HG03460 (cell line): ENCODE measurements at regions not wholly inside any gene's neighbourhood (a gene's known extent, or its start where the extent isn't known, plus 50 kb on each side); places are given as distances from the start of the nearest gene placed in this dataset.

ENCODE experiments used
- ATAC-seq: cut with Tn5 transposase; IDR thresholded peaks from one replicate; pipeline ENCODE4 v1.9.1; 2021; ENCODE audit not compliant: unreplicated experiment

DNA sequence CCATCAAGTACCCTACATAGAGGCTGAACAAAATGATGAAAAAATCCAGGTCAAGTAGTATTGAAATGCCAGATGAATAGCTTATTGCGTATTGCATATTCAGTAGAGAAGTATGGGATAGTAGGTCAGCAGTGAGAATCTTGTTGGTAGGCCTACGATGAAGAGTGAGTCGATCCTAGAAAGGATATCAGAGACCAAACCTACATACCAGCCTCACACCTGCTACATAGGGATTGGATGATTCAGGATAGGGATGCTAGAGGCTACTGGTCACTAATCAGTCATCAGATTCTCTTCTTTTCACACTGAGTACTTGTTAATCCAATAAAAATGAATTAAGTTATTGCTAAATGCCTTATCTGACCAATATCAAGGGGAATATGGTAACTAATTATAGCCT, 274.5 kb downstream of the DSEL start:
- no peak for ATAC-seq

DNA sequence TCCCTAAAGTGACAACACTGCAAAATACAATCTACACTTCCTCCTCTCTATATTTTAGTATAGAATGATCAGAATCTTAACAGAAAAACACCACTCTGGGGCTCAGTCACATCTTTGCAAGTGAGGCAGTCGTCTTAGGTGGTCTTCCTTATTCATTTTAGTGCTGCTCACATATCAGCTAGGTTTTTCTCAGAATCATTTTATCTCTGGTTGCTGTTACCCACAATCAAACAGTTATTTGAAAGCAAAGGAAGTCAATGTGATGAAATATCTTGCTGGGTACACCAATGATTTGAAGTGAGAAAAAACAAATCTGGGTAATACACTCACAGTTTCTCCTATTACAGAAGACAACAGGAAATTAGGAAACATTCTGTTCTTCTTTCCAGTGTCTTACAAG, 275.2 kb downstream of the DSEL start:
- ATAC-seq, result no peak

DNA sequence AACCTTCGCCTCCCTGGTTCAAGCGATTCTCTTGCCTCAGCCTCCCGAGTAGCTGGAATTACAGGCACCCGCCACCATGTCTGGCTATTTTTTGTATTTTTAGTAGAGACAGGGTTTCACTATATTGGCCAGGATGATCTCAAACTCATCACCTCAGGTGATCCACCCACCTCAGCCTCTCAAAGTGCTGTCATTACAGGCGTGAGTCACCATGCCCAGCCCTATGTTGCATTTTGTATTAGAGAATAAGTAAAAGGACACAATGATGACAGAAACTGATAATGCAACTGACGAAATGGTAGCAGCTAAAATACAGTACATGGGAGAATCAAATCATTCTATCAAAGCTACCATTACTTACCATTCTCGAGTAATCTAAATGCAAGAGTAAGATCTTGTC, 276.7 kb downstream of the DSEL start:
- ATAC-seq, result no peak

DNA sequence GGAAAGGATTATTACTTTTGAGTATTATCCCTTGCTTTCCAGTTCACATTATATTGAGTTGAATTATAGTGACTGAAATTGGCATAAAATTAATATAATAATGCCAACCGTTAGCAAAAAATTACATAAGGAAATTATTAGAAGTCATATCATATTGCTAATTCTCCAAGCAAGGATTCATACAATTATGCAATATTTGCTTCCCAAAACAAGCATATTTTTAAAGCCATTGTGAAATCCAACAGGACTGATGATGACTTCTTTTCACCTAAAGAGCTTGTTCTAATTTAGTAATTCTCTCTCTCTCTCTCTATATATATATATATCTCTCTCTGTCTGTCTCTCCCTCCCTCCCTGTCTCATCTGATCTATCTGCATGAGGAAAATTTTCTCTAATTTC, 283.5 kb downstream of the DSEL start:
- no peak for ATAC-seq

DNA sequence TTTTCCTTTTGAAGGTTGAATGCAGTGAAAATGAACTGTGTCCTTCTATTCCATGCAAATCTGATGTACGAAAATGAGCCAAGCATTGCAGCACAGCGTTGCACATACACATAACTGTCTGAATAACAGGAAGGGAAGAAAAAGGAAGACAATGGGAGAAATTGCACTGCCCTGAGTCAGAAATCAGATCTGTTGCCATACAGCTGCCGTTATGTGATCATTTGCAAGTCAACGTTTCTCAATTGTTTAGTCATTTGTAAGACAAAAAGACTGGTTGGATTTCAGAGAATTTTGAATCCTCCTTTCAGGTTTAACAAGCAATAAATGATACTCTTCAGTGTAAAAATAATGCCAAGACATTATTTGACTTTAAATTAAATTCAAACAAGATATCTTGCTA, 284.1 kb downstream of the DSEL start:
- ATAC-seq, result no peak

DNA sequence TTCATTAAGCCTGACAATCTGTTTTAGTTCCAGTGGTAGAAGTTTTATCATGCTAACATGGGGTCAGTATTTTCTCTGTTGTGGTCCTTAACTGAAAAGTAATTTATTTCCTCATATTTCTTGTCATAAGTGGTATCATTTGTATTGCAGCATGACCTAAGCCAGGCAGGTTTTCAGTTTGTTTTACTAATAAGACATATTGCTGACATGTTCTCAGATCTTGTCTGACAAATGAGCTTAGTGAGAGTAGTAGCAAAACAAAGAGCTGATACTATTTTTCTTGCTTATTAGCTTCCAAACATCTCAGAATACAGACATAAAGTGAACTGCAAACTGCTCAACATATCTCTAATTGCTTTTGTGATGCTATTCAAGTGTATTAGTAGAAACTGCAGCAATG, 293.6 kb downstream of the DSEL start:
- no peak for ATAC-seq

DNA sequence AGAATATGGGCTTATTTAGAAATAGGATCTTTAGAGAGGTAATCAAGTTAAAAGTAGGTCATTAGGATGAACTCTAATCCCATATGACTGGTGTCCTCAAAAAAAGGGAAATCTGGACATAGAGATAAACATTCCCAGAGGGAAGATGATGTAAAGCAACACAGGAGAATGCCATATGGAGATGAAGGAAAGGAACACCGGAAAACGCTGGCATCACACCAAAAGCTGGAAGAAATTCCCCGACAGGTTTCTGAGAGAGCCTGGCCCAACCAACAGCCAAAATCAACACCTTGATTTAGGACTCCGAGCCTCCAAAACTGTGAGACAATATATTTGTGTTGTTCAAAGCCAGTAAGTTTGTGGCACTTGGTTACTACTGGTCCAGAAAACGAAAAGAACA, 296.7 kb downstream of the DSEL start:
- no peak for ATAC-seq

DNA sequence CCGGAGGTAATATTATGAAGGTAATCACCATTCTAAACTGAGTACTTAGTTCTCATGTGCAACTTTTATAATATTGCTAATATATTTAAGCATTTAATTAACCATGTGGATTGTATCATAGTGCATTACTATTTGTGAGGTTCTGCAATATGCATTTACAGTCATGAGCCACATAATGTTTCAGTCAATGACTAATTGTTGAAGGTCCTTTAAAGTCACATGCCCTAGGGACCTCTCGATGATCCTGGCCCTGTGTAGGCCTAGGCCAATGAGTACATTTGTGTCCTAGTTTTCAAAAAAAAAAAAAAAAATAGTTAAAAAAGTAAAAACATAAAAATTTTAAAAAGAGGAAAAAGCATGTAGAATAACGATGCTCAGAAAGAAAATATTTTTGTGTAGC, 298.0 kb downstream of the DSEL start:
- ATAC-seq, result no peak

DNA sequence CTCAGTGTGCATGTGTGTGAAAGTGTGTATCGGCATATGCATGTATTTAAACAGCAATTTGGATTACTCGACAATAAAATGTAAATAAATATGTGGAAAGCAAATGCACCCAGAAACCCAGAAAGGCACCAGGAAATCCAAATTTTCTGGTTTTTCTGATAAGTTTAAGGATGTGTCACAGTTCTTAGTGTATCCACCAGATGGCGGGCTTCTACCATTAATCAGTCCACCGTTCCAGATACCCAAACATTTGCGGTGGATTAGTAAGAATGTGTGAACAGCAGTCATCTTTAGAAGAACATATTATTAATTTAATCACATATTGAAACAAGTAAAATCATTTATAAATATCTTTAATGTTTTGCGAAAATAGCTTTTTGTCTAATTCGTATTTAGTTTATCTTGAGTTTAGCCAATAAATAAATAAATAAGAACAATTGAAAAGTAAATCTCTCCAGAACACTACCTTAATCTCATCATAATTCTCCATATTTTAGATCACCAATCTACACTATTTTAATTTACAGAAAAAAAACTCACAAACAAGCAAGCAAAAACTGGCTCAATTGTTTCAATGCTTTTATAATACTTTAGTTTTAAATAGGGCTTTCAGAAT, 298.9 kb downstream of the DSEL start:
- ATAC-seq, result peak; percentile 93

DNA sequence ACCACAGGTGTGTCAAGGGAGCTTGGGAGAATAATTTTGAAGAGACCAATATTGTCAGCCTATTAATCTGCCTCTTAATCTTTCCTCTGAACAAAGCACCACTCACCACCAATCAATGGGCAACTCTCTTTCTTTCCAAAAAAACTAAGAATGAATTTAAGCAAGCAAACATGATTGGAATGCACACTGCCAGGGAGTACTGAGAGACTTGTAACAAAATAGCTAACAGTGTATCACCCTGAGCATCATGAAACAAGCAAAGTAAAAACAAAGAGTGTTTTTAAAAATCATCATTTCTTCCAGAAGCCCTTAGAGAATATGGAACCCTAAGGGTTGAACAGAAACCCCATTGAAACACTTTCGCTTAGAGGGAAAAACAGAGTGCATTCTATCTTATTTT, 299.7 kb downstream of the DSEL start:
- ATAC-seq, result no peak

DNA sequence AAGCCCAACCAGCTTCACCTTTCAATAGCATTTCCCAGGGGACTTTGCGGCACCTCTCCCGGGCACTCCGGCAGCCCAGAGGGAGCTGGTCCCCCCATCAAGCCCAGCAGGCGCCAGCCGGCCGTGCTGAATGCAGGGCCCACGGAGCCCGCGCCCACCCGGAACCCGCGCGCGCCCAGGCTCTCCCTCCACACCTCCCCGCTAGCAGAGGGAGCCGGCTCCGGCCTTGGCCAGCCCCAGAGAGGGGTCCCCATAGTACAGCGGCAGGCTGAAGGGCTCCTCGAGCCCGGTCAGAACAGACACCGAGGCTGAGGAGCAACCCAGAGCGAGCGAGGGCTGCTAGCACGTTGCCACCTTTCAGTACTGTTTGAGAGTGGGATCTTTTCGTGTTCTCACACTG, 300.8 kb downstream of the DSEL start:
- no peak for ATAC-seq

DNA sequence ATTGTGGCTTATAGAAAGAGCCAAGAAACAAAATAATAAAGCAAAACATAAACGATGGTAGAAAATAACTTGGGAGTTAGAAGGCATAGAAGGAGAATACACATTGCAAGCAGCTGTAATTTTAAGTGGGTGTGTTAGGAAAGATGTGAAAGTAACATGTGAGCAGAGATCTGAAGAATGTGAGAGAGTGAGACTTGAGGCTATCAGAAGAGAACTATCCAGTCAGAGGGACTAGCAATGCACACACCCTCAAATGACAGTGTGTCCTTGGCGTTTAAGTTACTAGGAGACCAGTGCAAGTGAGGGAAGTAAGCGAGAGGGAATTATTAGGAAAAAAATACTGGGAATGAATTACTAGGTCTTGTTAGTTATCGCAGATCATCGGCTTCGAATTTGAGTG, 304.9 kb downstream of the DSEL start:
- no peak for ATAC-seq

DNA sequence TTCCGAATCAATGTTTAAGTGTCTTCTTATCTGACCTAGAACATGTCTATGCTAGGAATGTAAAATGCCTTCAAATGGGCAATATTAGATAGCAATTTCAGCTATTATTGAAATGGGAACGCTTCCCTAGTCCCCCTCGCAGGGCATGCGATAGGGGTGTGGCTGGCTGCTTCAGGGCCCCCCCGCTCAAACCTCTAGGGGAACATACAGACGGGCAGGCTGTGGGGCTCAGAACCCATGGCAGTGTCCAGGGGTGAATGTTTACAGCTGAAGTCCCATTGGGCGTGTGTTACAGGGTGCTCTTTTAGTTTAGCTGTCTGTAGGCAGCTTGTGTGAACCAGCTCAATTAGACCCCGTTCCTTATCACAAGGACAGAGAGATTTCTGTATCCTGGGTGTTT, 315.9 kb downstream of the DSEL start:
- no peak for ATAC-seq

DNA sequence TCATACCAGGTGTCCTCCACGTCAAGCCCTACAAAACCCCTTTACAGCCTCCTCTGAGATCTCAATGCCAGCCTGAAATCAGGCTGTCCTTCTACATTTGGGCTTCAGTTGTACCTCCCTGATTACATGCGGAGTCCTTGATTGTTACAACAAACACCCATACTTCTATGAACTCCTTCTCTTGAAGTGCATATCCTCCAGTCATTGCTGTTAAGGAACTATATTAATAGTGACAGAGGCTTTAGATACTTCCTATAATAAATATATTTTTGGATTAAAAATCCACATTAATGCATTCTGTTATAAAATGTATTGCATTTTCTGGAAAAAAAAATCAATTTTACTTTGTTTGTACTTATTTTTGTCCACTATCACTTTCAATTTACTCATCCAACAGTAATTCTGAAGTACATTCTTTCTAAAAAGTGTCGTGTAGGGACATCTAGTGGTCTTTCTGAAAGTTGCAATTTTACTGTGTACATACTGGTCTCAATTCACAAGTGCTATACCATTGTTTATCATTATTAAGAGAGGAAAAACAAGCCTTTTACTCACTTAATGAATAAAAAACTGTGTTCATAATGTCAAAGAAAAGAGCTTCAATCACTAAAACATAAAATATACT, 316.4 kb downstream of the DSEL start:
- peak; percentile 97 for ATAC-seq

DNA sequence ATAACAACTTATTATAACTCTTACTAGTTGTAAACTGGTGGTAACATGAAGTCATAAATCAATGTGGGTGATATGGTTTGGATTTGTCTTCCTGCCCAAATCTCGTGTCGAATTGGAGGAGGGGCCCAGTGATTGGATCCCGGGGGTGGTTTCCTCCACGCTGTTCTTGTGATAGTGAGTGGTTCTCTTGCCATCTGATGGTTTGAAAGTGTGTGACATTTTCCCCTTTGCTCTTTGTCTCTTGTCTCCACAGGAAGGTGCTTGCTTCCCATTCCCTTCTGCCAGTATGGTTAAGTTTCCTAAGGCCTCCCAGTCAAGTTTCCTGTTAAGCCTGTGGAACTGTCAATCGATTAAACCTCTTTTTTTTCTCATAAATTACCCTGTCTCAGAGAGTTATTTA, 321.6 kb downstream of the DSEL start:
- no peak for ATAC-seq

DNA sequence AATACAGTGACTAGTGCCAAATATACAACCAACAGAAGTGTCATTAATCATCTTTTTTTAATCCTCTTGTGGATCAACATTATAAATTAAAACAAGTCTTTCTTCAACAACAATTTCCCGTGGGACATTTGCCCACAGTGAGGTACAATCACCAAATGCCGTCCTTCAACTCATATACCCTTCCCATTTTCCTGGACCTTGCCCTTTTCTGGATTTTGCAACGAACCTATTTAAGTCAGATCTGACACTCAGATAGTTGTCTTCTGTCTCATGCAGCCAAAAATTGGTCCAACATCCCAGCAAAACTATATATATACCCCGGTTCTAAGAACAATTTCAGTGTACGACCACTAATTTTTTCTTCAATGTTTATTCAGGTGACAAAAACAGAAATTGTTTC, 324.0 kb downstream of the DSEL start:
- no peak for ATAC-seq

DNA sequence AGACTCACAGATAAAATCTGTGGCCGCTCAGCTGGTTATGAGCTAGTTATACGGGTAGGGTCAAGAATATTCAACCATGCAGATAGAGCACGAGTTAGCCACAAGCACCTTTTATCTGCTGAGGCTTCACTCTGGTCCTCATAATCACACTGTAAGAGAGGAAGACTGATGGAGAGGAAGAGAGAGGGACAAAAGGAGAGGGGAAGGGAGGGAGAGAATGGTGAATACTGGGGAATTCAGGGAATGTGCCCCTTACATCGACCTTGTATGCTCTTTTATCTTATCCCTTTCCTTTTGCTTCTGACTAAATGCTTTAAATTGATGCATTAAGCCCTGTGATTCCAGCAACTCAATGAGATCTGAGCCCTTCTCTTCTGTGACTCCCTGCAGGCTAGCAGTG, 333.1 kb downstream of the DSEL start:
- no peak for ATAC-seq

DNA sequence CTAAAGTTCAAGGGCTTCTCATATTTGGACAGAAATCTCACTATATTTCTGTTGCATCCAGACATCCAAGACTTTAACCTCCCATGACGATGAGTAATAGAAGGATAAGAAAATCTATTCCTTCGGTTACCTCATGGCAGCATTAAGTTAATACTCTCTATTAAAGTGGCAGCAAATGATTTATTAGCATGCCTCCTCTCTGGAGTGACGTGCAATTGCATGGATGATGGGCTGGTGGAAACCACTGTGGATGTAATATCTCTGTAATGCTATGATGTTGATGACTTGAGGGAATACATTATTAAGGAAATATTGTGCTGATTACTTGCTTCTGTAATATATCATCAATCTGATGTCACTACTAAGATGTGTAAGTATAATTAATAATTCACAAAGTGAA, 336.8 kb downstream of the DSEL start:
- ATAC-seq, result no peak

DNA sequence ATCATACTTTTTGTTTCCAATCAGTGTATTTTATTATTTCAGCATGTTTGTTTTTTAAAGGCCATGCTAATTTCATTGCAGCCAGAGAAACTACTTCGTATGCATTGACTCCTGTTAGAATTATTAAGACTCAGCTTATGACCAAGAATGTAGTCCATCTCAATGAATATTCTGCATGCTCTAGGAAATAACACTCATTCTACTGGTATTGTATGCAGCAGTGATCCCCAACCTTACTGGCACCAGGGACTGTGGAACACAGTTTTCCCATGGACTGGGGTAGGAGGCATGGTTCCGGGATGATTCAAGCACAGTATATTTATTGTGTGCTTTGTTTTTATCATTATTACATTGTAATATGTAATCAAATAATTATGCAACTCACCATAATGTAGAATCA, 356.9 kb downstream of the DSEL start:
- ATAC-seq, result no peak

DNA sequence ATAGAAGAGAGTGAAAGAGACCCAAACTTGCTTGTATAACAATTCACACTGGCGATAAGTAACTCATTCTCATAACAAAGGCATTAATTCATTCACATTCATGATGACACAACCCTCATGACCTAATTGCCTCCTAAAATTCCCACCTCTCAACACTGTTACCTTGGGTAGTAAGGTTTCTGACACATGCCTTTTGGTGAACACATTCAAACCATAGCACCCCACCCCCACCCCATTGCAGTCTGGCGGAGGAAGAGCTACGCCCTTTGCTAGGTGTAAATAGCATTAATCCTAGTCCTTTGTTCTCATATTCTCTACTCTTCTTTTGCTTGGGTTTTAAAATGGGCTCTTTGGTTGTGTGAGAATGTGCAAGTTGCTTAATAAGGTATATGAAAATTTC, 361.5 kb downstream of the DSEL start:
- ATAC-seq, result no peak

DNA sequence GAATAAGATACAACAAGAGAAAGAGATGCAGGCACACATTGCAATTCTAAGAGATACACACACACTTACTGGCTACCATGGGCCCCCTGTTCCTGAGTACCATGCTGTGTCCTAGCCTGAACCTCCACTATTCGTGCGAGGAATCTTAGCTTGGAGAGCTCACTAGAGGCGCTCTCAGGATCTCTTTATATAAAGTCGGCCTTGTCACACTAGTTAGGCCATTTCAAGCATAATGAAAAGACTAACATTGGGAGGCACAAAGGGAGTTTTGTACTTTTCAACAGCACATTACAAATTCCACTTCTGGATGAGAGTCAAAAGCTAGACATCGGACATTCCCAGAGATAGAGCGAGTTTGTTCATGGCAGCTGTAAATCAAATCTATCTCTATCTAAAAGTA, 365.2 kb downstream of the DSEL start:
- ATAC-seq, result no peak

DNA sequence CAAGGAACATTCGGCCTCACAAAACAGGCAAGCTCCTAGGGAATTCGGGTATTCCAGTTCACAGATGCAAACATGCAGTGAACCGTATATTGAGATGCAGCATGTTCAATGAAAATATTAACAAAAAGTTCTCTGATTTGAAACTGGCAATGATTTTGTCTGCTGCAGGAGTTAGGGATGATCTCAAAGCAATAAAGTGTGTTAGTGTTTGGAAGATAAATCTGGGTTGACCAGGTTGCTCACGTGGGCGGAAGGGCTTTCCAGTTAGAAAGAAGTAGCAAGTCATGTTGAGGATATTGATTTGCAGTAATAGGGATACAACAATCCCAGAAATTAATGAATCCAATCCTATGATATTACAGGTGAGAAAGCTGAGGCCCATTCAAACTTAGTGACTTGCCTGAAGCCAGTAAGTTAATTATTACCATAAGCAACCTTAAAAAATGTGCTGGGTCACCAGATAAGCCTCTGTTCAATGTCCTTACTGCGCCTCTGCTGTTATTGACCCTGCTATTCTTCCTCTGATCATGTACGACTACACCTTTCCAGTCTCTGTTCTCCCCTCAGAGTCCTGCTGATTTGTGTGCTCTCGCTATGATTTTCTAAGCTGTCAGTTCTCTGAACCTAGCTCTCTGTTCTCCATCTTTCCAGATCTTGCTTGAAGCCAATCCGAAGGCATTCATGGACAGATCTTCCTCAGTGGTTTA, 370.8 kb downstream of the DSEL start:
- no peak for ATAC-seq

DNA sequence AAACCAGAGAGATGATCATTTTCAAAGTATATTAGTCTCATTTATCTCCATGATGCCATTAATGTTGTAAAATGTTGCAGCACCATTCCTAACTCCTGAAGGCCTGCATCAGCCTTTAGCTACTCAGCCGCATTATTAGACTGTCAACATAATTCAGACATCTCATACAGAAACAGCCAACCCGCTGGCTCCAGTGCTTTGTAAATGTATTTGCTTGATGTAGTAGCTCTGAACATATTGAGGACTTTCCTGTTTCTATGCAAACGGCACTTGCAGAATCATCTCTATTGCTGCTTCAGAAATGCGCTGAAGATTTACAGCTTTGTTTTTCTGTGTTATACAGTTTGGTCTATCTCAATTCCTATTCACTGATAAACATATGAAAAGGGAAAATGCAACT, 372.2 kb downstream of the DSEL start:
- no peak for ATAC-seq
